BLaER1 (cell line): ENCODE measurements at regions not wholly inside any gene's neighbourhood (a gene's known extent, or its start where the extent isn't known, plus 50 kb on each side); places are given as distances from the start of the nearest gene placed in this dataset.
"Not testable (repeated sequence)": the region's sequence is repeated elsewhere in the genome, so short reads cannot be mapped to it uniquely, and the experiment has no call there.

ENCODE experiments used
- H3K27ac ChIP-seq: shearing (Covaris generic); formaldehyde crosslinking; 2 replicates; pipeline ENCODE4 v1.8.1; 2022
- H3K27me3 ChIP-seq: shearing (Covaris generic); formaldehyde crosslinking; 2 replicates; pipeline ENCODE4 v1.8.1; 2022
- H3K36me3 ChIP-seq: shearing (Covaris generic); formaldehyde crosslinking; 2 replicates; pipeline ENCODE4 v1.8.1; 2022
- H3K4me1 ChIP-seq: shearing (Covaris generic); formaldehyde crosslinking; 2 replicates; pipeline ENCODE4 v1.8.1; 2022
- H3K4me2 ChIP-seq: shearing (Covaris generic); formaldehyde crosslinking; 2 replicates; pipeline ENCODE4 v1.8.1; 2022
- H3K4me3 ChIP-seq: shearing (Covaris generic); formaldehyde crosslinking; 2 replicates; pipeline ENCODE4 v1.8.1; 2022
- H3K9ac ChIP-seq: shearing (Covaris generic); formaldehyde crosslinking; 2 replicates; pipeline ENCODE4 v1.8.1; 2022
- H3K9me3 ChIP-seq: shearing (Covaris generic); formaldehyde crosslinking; 2 replicates; pipeline ENCODE4 v1.8.1; 2022
- H4K20me1 ChIP-seq: shearing (Covaris generic); formaldehyde crosslinking; 2 replicates; pipeline ENCODE4 v1.8.1; 2022
- Cebpa-rat ChIP-seq: shearing (Covaris generic); IDR thresholded peaks from 2 replicates; pipeline ENCODE4 v1.8.1; 2022

DNA sequence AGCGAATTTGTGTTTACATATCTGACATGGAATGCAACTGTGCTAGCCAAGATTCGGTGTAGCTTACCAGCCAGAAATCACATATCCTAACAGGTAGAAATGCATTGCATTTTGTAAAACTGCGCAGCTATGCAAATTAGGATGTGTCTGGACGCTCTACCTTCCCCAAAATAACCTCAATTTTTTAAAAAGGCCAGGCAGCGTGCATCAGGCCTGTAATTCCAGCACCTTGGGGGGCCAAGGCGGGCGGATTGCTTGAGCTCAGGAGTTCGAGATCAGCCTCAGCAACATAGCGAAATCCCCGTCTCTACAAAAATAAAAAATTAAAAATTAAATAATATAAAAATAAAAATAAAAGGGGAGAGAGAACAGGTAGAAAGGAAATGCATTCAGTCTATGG lies 305.0 kb downstream of the TYW1 start:
- no peaks in the 10 kb centered on the region for H3K9me3 ChIP-seq
- peaks cover 33% of the 10 kb centered on the region for H3K4me1 ChIP-seq
- H4K20me1 ChIP-seq, result peaks cover 22% of the 10 kb centered on the region; the same call in 1 of the 2 replicates
- H3K4me3 ChIP-seq, result peak overlapping the region; percentile 75
- H3K9ac ChIP-seq, result peak overlapping the region; percentile 88
- peaks cover 15% of the 10 kb centered on the region for H3K36me3 ChIP-seq
- peak overlapping the region; percentile 91 for H3K4me2 ChIP-seq
- no peaks in the 10 kb centered on the region for H3K27me3 ChIP-seq
- peak overlapping the region; percentile 74 for H3K27ac ChIP-seq
- no peak for TF ChIP-seq Cebpa-rat

DNA sequence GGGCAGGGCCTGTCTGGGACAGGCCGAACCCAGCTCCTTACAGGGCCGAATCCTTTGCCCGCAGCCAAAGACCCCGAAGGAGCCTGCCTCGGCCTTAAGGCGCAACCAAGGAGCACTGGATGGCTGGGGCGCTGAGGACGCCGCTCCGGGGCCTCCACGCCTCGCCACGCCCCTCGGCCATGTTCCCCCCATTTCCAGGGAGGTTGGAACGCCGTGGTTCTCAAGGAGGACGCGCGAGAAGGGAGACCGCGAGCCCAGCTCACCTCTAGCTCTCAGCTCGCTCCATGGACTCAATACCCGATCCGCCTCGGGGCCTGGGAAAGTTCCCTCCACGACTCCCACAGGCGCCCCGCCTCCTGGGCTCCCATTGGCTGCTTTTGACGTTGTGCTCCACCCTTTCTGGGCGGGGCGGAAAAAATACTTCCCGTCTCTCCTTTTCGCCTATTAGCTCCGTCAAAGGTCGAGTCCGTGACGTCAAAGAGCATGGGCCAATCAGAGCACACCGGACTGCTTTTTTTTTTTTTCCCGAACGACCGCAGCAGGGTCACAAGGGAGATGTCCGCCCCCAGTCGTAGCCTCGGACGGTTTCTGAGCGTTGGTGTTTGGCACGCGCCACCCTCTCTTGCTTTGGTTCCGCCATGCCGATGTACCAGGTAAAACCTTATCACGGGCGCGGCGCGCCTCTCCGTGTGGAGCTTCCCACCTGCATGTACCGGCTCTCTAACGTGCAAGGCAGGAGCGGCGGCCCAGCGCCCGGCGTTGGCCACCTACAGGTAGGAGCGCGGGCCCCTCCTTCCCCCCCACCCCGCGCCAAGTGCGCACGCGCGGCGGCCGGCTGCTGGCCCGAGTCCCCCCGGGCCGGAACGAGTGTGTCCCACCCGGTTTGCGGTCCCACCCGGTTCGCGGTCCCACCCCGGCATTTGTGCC lies 305.7 kb downstream of the TYW1 start:
- Histone ChIP-seq H3K4me1 (peaks cover 33% of the 10 kb centered on the region), H3K27me3 (no peaks in the 10 kb centered on the region), H3K9ac (peak overlapping the region; percentile 88), H3K27ac (peak overlapping the region; percentile 87), H3K36me3 (peaks cover 22% of the 10 kb centered on the region), H4K20me1 (peaks cover 27% of the 10 kb centered on the region), H3K4me3 (peak overlapping the region; percentile 75), H3K4me2 (peak overlapping the region; percentile 91), H3K9me3 (no peaks in the 10 kb centered on the region)
- TF ChIP-seq Cebpa-rat, result no peak

DNA sequence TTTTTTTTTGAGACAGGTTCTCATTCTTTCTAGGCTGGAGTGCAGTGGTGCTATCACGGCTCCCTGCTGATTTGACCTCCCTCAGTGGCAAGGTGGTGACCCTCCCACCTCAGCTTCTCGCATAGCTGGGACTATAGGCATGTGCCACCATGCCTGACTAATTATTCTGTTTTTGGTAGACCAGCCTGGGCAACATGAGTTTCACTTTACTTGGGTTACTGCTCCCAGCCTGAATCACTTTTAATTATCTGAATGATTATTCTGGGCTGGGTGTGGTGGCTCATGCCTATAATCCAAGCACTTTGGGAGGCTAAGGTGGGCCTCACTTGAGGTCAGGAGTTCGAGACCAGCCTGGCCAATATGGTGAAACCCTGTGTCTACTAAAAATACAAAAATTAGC lies 308.2 kb downstream of the TYW1 start:
- Histone ChIP-seq H4K20me1 (peaks cover 43% of the 10 kb centered on the region), H3K4me2 (peak overlapping the region; percentile 17; the same call in 1 of the 2 replicates), H3K36me3 (peaks cover 47% of the 10 kb centered on the region), H3K4me1 (peaks cover 33% of the 10 kb centered on the region)
- H3K9ac ChIP-seq, H3K4me3 ChIP-seq, H3K27me3 ChIP-seq, H3K27ac ChIP-seq, H3K9me3 ChIP-seq: not testable (repeated sequence)

DNA sequence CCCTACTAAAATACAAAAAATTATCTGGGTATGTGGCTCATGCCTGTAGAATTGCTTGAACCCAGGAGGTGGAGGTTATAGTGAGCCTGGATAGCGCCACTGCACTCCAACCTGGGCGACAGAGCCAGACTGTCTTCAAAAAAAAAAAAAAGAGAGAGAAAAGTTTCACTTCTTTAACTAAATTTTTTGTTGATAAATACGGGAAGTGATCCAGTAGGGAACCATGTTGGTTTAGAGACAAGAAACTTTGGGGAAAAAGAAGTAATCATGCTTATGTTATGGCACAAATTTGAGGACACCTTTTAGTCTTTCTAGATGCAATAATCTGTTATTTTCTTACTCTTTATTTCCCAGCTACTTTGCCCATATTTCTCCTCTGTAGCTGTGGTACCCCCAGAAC lies 309.7 kb downstream of the TYW1 start:
- H3K9ac ChIP-seq, result no peak overlapping the region
- no peak overlapping the region for H3K4me2 ChIP-seq
- H3K27ac ChIP-seq, result no peak overlapping the region
- peaks cover 43% of the 10 kb centered on the region for H4K20me1 ChIP-seq
- TF ChIP-seq Cebpa-rat, result no peak
- H3K36me3 ChIP-seq, result peaks cover 62% of the 10 kb centered on the region
- H3K4me3 ChIP-seq, result no peak overlapping the region
- H3K4me1 ChIP-seq, result peaks cover 29% of the 10 kb centered on the region
- no peaks in the 10 kb centered on the region for H3K27me3 ChIP-seq
- no peaks in the 10 kb centered on the region for H3K9me3 ChIP-seq

DNA sequence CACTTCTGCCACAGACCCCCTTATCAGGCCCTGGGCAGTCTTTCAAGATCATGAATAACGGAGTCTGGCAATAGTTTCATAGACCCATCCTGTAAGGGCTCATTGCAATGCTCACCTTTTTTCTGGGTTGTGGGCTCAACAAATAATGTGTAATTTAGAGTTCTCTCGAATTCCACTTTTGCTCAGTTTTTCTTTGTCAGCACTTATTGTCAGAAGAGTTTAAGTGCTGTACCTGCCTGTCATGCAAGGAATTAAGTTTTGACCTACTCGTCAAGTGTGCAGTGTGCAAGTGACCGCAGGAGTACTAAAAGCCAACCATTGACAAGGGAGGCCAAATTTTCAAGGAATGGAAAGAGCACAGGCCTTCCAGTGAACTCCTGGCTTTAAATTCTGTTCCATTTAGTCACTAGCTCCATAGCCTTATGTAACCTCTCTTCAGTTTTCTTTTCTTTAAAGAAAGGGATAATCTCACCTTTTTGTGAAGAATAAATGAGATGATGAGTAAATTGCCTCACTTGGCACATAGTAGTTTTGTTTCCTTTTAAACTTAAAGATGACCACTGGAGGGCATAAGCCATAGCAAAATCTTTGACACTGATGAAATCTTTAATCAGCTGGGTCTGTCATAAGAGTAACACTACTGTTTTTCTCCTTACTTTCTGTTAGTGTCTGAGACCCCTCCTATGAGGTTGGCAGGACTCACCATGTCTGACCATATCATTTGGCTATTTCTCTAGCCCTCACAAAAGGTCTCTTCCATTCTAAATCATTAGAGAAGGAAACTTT lies 313.3 kb downstream of the TYW1 start:
- Histone ChIP-seq H3K4me2 (no peak overlapping the region), H3K4me1 (peaks cover 8% of the 10 kb centered on the region; the same call in 1 of the 2 replicates), H4K20me1 (peaks cover 30% of the 10 kb centered on the region), H3K4me3 (no peak overlapping the region), H3K27ac (no peak overlapping the region), H3K9ac (no peak overlapping the region), H3K9me3 (no peaks in the 10 kb centered on the region), H3K36me3 (peaks cover 94% of the 10 kb centered on the region), H3K27me3 (no peaks in the 10 kb centered on the region)
- TF ChIP-seq Cebpa-rat, result no peak

DNA sequence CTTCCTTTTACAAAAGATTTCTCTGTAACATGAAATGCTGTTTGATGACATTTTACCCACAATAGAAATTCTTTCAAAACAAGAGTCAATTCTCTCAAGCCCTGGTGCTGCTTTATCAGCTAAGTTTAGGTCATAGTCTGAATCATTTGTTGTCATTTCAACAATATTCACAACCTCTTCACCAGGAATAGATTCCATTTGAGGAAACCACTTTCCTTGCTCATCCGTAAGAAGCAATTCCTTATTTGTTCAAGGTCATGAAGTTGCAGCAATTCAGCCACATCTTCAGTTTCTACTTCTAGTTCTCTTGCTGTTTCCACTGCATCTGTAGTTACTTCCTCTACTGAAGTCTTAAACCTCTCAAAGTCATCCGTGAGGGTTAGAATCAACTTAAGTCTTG lies 315.3 kb downstream of the TYW1 start:
- no peak for TF ChIP-seq Cebpa-rat
- no peak overlapping the region for H3K4me3 ChIP-seq
- H3K27ac ChIP-seq, result no peak overlapping the region
- H4K20me1 ChIP-seq, result peaks cover 22% of the 10 kb centered on the region
- H3K4me1 ChIP-seq, result no peaks in the 10 kb centered on the region
- H3K9ac ChIP-seq, result no peak overlapping the region
- no peaks in the 10 kb centered on the region for H3K27me3 ChIP-seq
- no peaks in the 10 kb centered on the region for H3K9me3 ChIP-seq
- no peak overlapping the region for H3K4me2 ChIP-seq
- H3K36me3 ChIP-seq, result peaks cover 99% of the 10 kb centered on the region

DNA sequence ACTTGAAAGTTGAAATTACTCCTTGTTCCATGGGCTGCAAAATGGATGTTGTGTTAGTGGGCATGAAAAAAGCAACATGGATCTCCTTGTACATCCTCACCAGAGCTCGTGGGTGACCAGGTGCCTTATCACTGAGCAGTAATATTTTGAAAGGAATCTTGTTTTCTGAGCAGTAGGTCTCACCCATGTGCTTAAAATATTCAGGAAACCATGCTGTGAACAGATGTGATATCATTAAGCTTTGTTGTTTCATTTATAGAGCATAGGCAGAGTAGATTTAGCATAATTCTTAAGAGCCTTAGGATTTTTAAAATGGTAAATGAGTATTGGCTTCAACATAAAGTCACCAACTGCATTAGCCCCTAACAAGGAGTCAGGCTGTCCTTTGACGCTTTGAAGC lies 316.6 kb downstream of the TYW1 start:
- Histone ChIP-seq H3K4me3 (no peak overlapping the region), H3K36me3 (peaks cover 99% of the 10 kb centered on the region), H4K20me1 (peaks cover 8% of the 10 kb centered on the region), H3K4me2 (no peak overlapping the region), H3K9me3 (no peaks in the 10 kb centered on the region), H3K4me1 (no peaks in the 10 kb centered on the region), H3K27me3 (no peaks in the 10 kb centered on the region), H3K9ac (no peak overlapping the region), H3K27ac (no peak overlapping the region)
- TF ChIP-seq Cebpa-rat, result no peak

DNA sequence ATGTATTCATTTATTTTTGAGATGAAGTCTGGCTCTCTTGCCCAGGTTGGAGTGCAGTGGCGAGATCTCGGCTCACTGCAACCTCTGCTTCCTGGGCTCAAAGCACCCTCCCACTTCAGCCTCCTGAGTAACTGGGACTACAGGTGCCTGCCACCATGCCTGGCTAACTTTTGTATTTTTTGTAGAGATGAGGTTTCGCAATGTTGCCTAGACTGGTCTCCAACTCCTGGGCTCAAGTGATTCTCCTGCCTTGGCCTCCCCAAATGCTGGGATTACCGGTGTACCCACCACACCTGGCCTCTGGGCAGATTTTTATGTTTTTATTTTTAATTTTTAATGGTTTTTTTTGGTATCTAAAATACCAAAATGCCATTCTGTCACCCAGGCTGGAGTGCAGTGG lies 320.3 kb downstream of the TYW1 start:
- H4K20me1 ChIP-seq, H3K27me3 ChIP-seq, H3K4me3 ChIP-seq, H3K27ac ChIP-seq, H3K4me1 ChIP-seq, H3K9me3 ChIP-seq, H3K4me2 ChIP-seq, H3K9ac ChIP-seq: not testable (repeated sequence)
- H3K36me3 ChIP-seq, result peaks cover 82% of the 10 kb centered on the region

DNA sequence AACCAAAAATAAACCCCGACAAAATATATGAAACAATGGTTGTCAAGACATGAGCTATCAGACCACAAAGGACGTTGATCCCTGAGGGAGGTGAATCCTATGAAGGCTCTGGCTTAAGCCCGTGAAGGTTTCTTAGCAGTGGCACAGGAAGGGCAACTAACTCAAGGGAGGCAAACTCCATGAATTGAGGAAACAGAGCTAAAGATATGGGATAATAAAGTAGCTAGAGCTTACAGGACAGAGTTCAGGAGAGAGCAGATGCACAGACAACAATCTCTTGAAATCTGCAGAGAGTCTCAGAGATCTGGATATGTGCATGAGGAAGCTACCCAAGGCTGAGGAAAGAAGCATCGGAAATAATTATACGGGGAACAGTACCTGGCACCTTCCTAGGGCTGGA lies 331.6 kb downstream of the TYW1 start:
- not testable (repeated sequence) for H3K36me3 ChIP-seq, H3K9ac ChIP-seq, H3K27me3 ChIP-seq, H3K4me3 ChIP-seq, H3K27ac ChIP-seq, H3K4me1 ChIP-seq, H4K20me1 ChIP-seq, H3K9me3 ChIP-seq
- H3K4me2 ChIP-seq, result peak overlapping the region; percentile 28; the same call in 1 of the 2 replicates

DNA sequence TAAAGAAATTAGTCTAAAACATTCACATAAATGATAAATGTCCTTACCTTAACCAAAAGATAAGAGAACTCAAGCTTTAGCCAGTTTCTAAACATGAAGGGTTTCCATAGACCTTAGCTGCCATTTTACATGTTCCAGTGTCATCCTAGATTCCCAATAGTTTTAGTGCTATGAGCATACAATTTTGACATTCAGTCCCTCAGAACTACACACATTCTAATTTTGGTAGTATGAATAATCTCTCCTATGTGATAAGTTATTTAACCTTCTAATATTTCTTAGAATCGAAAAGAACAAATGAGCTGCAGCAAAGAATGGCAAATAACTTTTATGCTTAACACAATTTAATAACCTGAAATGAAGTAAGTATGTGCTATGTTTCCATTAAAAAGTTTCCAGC lies 338.5 kb downstream of the TYW1 start:
- H3K4me3 ChIP-seq, H3K9me3 ChIP-seq: not testable (repeated sequence)

DNA sequence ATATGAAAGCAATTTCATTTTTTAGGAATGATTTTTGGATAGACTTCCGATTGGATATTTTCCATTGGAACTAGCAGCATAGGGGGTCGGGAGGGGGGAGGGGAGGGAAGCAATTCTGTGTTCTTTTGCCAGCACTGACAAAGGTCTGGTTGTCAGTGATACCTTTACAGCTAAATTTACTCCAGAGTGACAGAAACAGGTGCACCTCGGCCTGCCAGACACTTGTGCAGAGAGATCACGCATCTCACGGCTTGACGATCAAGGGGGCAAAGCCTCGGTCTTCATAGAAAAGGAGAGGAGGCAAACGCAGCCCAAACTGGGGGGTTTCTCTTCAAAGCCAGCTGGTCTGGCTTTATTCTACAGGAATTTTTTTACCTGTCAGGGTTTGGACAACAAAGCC lies 339.0 kb downstream of the TYW1 start:
- H3K9ac ChIP-seq, result not testable (repeated sequence)

More for the DNA sequence above, 338.5 kb downstream of the TYW1 start:
- H3K4me1 ChIP-seq, H4K20me1 ChIP-seq, H3K4me2 ChIP-seq, H3K27me3 ChIP-seq, H3K27ac ChIP-seq, H3K9ac ChIP-seq: not testable (repeated sequence)
- H3K36me3 ChIP-seq, result peaks cover 11% of the 10 kb centered on the region

DNA sequence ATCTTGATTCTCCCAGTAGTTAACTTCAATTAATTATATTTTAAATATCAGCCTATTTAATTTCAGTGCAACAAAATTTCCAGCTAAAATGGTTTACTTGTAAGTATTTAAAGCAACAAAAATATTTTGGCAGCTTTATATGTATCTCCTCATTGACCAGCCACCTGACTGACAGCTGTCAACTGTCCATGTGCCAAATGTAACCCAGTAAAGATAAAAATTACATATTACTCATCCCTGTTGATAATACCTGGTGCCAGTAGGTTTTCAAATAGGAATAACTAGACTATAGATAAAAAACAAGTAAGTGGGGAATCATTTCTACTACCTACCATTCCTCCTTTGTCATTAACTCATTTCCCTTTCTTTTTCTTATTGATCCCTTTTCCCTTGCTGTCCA lies 341.9 kb downstream of the TYW1 start:
- not testable (repeated sequence) for H3K27me3 ChIP-seq, H4K20me1 ChIP-seq, H3K4me2 ChIP-seq, H3K9ac ChIP-seq, H3K4me3 ChIP-seq, H3K27ac ChIP-seq, H3K9me3 ChIP-seq, H3K4me1 ChIP-seq
- H3K36me3 ChIP-seq, result peaks cover 45% of the 10 kb centered on the region

More for the DNA sequence above, 339.0 kb downstream of the TYW1 start:
- H3K9me3 ChIP-seq, H3K27me3 ChIP-seq, H3K4me2 ChIP-seq, H3K4me3 ChIP-seq, H3K4me1 ChIP-seq, H3K27ac ChIP-seq, H4K20me1 ChIP-seq: not testable (repeated sequence)
- peaks cover 16% of the 10 kb centered on the region for H3K36me3 ChIP-seq
